Transverse colon (tissue), 4 donors: ENCODE measurements at regions not wholly inside any gene's neighbourhood (a gene's known extent, or its start where the extent isn't known, plus 50 kb on each side); places are given as distances from the start of the nearest gene placed in this dataset.

Experiments
- DNase-seq: peaks from one replicate; pipeline ENCODE4 v3.0.0-alpha.2; 2019
- H3K27ac ChIP-seq, 4 donors: fragments of 200-600 bp; sonication (generic); 2 replicates each; pipeline ENCODE4 v1.5.1; 2016 to 2018; ENCODE audit warnings: inconsistent platforms in 4 of 4
- H3K27me3 ChIP-seq: fragments of 200-600 bp; sonication (generic); 2 replicates; pipeline ENCODE4 v1.5.1; 2017; ENCODE audit warnings: inconsistent platforms
- H3K36me3 ChIP-seq, 4 donors: fragments of 200-600 bp; sonication (generic); 2 replicates each; pipeline ENCODE4 v1.5.1; 2017 to 2019; ENCODE audit warnings: inconsistent platforms in 4 of 4
- H3K4me1 ChIP-seq, 4 donors: fragments of 200-600 bp; sonication (generic); 2 replicates each; pipeline ENCODE4 v1.5.1; 2017 to 2020; ENCODE audit warnings: inconsistent platforms in 4 of 4
- H3K4me3 ChIP-seq, 4 donors: fragments of 200-600 bp; sonication (generic); 1 replicate in 1 of 4; 2 replicates in 3 of 4; pipeline versions ENCODE4 v1.5.1 to v1.6.1; 2017 to 2019; ENCODE audit warnings: inconsistent platforms in 4 of 4
- H3K9me3 ChIP-seq, 2 donors: fragments of 200-600 bp; sonication (generic); 2 replicates each; pipeline ENCODE4 v1.5.1; 2017 to 2019; ENCODE audit warnings: inconsistent platforms in 2 of 2
- EP300 ChIP-seq: sonication (generic); formaldehyde crosslinking; IDR thresholded peaks from one replicate; pipeline ENCODE4 v1.6.1; 2017; ENCODE audit warnings: antibody characterized with exemption, low read depth
- POLR2A ChIP-seq: fragments of 450-650 bp; IDR thresholded peaks from one replicate; pipeline ENCODE4 v1.6.1; 2016; ENCODE audit warnings: antibody characterized with exemption, mild to moderate bottlenecking, moderate library complexity
- POLR2AphosphoS5 ChIP-seq, 3 donors: sonication (generic); formaldehyde crosslinking; IDR thresholded peaks; one replicate each; pipeline ENCODE4 v1.6.1; 2016; ENCODE audit warnings: antibody characterized with exemption in 3 of 3
- WGBS, 2 donors: methylation state at CpG; one replicate each; pipeline ENCODE4 v1.1.5; 2018; ENCODE audit warnings: low coverage in 1 of 2; 5-methylcytosine and 5-hydroxymethylcytosine counted together
- in situ Hi-C, 4 donors: fragments of 200-750 bp; cut with MboI; loops; one replicate each; pipeline versions ENCODE4 v1.15.0 to v1.15.1; 2017; ENCODE audit warnings: low sequenced_read_pairs in 3 of 4, low pct_ligation_motif_present in 1 of 4, low pct_unique_long_range_greater_than_20kb in 1 of 4
- intact Hi-C: fragments of 100-400 bp; cut with DNase I; formaldehyde crosslinking; loops from one replicate; pipeline ENCODE4 v1.15.1; 2023; ENCODE audit warnings: low total_unique reads
- TF ChIP-seq, protein P1 (sequence below), 5 experiments: fragments of 200-600 bp in 3 of 5; fragments of 450-650 bp in 2 of 5; sonication (generic) in 3 of 5; IDR thresholded peaks; 1 replicate in 2 of 5; 2 replicates in 3 of 5; pipeline ENCODE4 v1.5.1; 2016 to 2017; ENCODE audit warnings: antibody characterized with exemption in 5 of 5, inconsistent platforms in 3 of 5, mild to moderate bottlenecking in 2 of 5, moderate library complexity in 1 of 5

DNA sequence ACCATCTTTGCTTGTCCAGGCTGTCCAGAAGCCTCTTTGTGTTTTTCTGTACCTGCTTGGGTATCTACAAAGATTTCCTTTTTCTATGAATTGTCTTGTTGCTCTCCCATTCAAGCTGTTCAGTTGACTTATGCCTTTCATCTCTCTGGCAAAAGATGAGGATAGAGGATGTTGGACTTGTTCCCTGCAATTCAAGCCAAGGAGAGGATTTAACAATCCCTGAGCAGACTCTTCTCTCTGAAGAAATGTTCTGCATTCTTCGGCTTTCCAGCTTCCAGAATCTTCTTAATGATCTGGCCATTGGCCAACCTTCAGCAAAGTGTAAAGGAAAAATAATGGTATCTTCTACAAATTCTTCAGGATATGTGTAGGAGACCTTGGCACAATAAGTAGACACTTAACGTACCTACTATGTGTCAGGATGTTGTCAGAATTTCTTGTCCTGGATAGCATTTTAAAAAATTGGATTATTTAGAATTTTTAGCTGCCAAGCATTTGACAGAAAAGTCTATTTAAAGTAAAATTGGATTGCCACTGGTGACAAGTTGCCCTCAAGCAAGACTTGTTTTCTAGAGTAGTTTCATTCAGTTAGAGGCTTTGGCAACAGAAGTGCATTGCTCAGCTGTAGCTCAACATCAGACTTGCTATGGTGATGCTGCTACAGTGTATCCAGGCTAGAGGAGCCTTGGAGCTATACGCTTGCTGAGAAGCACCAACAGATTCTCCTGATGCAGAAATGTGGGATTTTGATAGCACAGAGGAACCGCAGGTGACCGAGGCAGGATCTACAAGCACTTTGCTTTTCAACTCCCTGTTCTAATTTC, 455.7 kb downstream of the SUCLA2 start:
- 35 to 51% methylated on average over 2 to 5 of the region's 5 CpGs for WGBS, 2 donors
- Histone ChIP-seq H3K9me3 (no peaks in the 10 kb centered on the region), H3K36me3 (no peaks in the 10 kb centered on the region), H3K4me1 (peaks cover 0 to 13% (median 5%) of the 10 kb centered on the region in 4 donors), H3K27ac (peak overlapping the region in 3 of 4 donors; percentile 10 to 34 (median 12)), H3K4me3 (no peak overlapping the region), H3K27me3 (no peaks in the 10 kb centered on the region)
- TF ChIP-seq, protein P1, sequence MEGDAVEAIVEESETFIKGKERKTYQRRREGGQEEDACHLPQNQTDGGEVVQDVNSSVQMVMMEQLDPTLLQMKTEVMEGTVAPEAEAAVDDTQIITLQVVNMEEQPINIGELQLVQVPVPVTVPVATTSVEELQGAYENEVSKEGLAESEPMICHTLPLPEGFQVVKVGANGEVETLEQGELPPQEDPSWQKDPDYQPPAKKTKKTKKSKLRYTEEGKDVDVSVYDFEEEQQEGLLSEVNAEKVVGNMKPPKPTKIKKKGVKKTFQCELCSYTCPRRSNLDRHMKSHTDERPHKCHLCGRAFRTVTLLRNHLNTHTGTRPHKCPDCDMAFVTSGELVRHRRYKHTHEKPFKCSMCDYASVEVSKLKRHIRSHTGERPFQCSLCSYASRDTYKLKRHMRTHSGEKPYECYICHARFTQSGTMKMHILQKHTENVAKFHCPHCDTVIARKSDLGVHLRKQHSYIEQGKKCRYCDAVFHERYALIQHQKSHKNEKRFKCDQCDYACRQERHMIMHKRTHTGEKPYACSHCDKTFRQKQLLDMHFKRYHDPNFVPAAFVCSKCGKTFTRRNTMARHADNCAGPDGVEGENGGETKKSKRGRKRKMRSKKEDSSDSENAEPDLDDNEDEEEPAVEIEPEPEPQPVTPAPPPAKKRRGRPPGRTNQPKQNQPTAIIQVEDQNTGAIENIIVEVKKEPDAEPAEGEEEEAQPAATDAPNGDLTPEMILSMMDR (IDR thresholded peaks at IDR 0.05) = no peak
- TF ChIP-seq POLR2AphosphoS5 (IDR thresholded peaks at IDR 0.05) = no peak
- TF ChIP-seq EP300 = no peak
- no peak for TF ChIP-seq POLR2A
- intact Hi-C loops = no loop called here
- no peak for DNase-seq
- in situ Hi-C loops = no loop called here

DNA sequence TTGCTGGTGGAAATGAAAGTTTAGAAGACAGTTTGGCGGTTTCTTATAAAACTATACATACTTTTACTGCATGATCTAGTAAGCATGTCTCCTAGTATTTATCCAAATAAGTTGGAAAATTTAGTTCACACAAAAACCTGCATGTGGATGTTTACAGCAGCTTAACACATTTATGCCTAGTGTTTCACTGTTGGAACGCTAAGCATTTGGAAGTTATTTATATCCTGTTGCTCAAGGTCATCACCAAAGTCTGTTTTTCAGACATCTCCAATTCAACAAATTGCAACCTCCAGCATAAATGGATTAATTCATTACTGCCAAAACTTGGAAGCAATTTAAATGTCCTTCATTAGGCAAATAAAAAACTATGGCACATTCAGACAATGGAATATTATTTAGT, 461.8 kb downstream of the SUCLA2 start:
- Histone ChIP-seq H3K9me3 (peaks cover 0 to 3% of the 10 kb centered on the region in 2 donors), H3K4me1 (no peaks in the 10 kb centered on the region), H3K27ac (no peak overlapping the region), H3K36me3 (no peaks in the 10 kb centered on the region), H3K27me3 (no peaks in the 10 kb centered on the region), H3K4me3 (no peak overlapping the region)
- in situ Hi-C loops (no loop called here), intact Hi-C loops (no loop called here)
- no peak for TF ChIP-seq POLR2A
- TF ChIP-seq, protein P1 (IDR thresholded peaks at IDR 0.05) = no peak
- no peak for TF ChIP-seq EP300
- 67 to 78% methylated on average over 2 of the region's 2 CpGs for WGBS, 2 donors
- no peak for DNase-seq

DNA sequence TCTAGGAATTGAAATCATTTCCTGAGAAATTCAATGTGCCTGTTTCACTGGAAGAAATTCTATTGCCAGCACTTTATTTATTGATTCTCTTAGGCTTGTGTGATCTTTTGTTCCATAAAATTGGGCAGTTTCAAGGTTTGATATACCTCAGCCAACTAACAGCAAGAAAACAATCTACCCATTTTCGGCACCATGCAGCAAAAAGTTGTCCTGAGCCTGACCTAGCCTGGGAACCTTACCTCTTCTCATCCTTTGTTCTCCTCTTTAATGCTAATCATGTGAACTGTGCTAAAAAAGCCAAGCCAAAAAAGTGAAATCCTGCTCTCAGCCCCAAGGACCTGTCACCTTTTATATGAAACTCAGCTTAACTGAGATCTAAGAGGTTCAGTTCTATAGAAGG, 477.3 kb downstream of the SUCLA2 start:
- no peaks in the 10 kb centered on the region for H3K4me1 ChIP-seq
- intact Hi-C loops (no loop called here), in situ Hi-C loops (no loop called here)
- H3K4me3 ChIP-seq = no peak overlapping the region
- no peak for TF ChIP-seq EP300
- TF ChIP-seq POLR2AphosphoS5 (IDR thresholded peaks at IDR 0.05) = no peak
- H3K36me3 ChIP-seq = no peaks in the 10 kb centered on the region
- no peak for DNase-seq
- no peaks in the 10 kb centered on the region for H3K27me3 ChIP-seq
- no peaks in the 10 kb centered on the region for H3K9me3 ChIP-seq
- no peak overlapping the region for H3K27ac ChIP-seq
- WGBS, 2 donors = 86 to 100% methylated on average over 1 of the region's 1 CpG

DNA sequence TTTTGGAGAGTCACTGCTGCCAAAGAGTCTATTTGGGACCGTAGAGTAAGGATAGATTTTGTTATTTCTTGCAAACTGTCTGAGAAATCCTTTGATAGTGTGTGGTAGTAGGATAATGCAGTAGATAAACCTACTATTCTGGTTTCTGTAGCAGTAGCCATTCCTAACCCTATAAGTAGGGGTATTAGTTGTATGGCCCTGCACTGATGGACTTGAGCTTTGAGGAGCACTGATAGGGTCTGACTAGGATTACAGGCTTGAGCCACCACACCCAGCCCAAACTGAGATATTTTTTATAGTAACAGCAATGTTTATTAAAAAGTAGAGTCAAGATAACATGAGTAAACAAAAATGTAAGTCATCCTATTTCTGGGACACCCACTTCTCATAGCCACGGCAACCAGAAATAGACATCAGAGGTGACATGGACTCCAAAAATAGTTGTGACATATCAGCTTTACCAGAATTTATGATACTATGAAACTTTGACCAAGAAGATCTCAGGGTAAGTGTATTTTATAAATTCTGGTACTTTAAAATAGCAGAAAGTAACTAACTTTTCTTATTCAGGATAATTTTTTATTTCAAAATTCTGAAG, 479.1 kb downstream of the SUCLA2 start:
- no peaks in the 10 kb centered on the region for H3K9me3 ChIP-seq
- 84 to 86% methylated on average over 1 to 2 of the region's 2 CpGs for WGBS, 2 donors
- in situ Hi-C loops (no loop called here), intact Hi-C loops (no loop called here)
- no peak for DNase-seq
- H3K36me3 ChIP-seq = no peaks in the 10 kb centered on the region
- no peaks in the 10 kb centered on the region for H3K27me3 ChIP-seq
- no peak overlapping the region for H3K4me3 ChIP-seq
- TF ChIP-seq EP300 (no peak), POLR2A (no peak), POLR2AphosphoS5 (IDR thresholded peaks at IDR 0.05) (no peak)
- TF ChIP-seq, protein P1 (IDR thresholded peaks at IDR 0.05) = no peak
- H3K27ac ChIP-seq = no peak overlapping the region
- H3K4me1 ChIP-seq = no peaks in the 10 kb centered on the region
